GM21381 (cell line): ENCODE measurements at regions not wholly inside any gene's neighbourhood (a gene's known extent, or its start where the extent isn't known, plus 50 kb on each side); places are given as distances from the start of the nearest gene placed in this dataset.

Experiments used
- ATAC-seq: cut with Tn5 transposase; IDR thresholded peaks from one replicate; pipeline ENCODE4 v1.9.1; 2021; ENCODE audit warnings: mild to moderate bottlenecking, moderate library complexity; ENCODE audit not compliant: unreplicated experiment

- ATAC-seq = no peak
Observed at GRCh38 chr12:45585522-45586230, 143.8 kb upstream of the ARID2 start.

GRCh38 chr12:45586486-45586885, 143.0 kb upstream of the ARID2 start:
- ATAC-seq = no peak

GRCh38 chr12:45587012-45587411, 142.5 kb upstream of the ARID2 start:
- no peak for ATAC-seq

GRCh38 chr12:45587877-45588533, 141.5 kb upstream of the ARID2 start:
- ATAC-seq = no peak

DNA sequence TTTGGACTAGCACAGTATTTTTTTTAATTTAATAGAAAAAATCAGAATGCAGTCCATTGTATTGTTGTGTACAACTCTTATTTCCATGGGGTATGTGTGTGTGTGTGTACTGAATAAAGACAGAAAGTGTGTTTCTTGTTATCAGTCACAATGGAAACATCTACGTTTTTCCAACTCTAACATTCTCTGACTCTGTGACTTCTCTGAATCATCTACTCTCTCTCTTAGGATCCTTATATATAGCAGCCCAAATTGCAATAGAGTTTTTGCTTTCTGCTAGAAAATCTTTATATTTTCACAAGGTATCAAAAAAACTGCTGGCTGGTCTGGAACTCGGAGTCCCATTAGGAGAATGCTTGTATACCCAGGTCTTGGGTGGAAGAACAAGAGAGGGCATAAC, 138.9 kb upstream of the ARID2 start:
- ATAC-seq = no peak

- no peak for ATAC-seq
Observed at GRCh38 chr12:45591635-45592034, 137.9 kb upstream of the ARID2 start.

- ATAC-seq = no peak
Observed at GRCh38 chr12:45596366-45596765, 133.1 kb upstream of the ARID2 start.

GRCh38 chr12:45598336-45598735, 131.2 kb upstream of the ARID2 start:
- no peak for ATAC-seq

DNA sequence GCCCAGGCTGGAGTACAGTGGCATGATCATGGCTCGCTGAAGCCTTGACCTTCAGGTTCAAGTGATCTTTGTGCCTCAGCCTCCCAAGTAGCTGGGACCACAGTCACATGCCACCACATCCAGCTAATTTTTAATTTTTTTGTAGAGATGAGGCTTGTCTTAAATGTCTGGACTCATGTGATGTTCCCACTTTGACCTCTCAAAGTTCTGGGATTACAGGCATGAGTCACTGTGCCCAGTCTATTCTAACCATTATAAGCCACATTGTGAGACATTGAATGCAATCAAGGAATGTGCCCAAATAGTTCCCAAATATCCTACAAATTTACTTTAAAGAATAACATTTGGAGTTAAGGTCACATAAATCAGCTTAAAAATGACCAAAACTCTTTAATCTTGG, 130.7 kb upstream of the ARID2 start:
- ATAC-seq = no peak

GRCh38 chr12:45599196-45599595, 130.3 kb upstream of the ARID2 start:
- no peak for ATAC-seq

DNA sequence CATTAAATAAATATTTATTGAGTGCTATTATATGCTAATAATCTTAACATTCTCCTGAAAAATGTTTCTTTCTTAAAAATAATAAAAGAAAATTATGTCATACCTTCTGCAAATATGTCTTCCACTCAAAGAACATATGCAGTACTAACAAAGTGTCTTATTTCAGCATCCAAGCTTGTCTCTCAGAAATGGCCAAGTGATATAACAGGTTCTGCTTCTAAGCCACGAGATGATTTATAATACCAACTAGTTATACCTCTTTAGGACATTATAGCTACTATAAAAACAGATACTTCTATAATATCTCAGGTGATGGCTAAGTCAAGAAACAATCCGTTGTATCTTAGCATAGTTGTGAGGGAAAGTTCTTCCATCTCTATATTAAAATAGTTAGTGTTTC, 128.1 kb upstream of the ARID2 start:
- ATAC-seq = no peak

GRCh38 chr12:45601888-45602287, 127.6 kb upstream of the ARID2 start:
- ATAC-seq = no peak

DNA sequence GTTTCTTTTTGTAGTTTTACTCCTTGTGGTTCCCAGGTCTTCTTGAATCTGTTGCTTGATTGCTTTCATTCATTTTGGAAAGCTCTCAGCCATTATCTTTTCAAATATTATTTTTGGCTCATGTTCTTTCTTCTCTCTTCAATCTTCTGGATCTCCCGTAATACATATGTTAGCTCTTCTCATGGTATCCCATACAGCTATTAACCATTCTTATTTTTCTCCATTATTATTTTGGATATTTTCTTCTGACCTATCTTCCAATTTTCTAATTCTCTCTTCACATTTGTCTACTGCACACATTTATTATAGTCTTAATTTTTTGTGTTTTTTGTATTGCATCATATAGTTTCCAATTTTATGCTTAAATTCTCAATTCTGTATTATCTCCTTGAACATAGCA, 123.9 kb upstream of the ARID2 start:
- no peak for ATAC-seq

DNA sequence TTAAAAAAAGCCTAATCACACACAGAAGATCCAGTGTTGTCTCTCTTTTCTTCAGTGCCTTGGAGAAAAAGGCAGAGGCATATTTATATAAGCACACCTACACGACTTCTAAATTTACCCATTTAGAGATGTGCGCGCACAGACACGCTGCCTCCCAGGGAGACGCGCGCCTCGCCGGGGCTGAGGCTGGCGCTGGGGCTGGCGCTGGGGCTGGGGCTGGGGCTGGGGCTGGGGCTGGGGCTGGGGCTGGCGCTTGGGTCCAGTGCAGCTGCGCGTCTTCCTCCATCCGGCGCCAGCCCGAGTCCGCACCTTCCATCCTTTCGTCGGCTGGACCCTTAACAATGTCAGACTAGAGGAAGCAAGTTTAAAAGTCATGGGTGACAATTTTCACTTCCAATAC, 118.4 kb upstream of the ARID2 start:
- ATAC-seq = no peak

DNA sequence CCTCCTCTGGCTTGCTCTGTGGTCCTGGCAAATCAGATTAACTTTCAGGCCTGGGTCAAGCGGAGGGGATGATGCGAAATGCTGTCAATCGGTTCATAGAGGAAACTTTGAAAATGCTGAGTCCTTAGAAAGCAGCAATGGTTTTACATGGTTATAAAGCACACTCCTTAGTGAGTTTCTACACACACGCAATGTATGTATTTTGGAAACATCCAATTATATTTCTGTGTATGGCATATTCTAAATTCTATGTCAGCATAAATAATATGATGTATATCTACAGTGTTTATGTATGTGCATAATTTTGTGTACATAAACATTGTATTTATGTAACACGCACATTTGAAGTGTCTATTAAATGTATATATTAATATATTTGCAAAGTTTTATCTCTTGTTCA, 118.0 kb upstream of the ARID2 start:
- no peak for ATAC-seq

- ATAC-seq = no peak
Observed at GRCh38 chr12:45612044-45612794, 117.3 kb upstream of the ARID2 start.

- ATAC-seq = no peak
Observed at GRCh38 chr12:45613296-45613695, 116.2 kb upstream of the ARID2 start.

DNA sequence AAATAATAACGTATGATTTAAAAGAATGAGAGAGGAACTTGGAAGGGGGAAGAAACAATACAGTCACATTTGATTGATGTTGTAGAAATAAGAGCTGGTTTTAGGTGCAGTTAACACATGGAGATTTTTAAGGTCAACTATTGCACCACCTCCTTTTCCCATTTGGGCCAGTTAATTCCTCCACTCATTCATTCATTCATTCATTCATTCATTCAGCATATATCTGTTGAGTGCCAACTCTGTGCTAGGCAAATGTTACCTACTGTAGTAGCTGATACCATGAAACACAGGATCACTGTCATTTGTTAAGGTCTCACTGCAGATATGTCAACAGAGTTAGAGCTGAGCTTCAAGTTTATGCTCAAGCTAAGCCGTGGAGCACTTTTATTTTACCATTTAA, 115.7 kb upstream of the ARID2 start:
- no peak for ATAC-seq

DNA sequence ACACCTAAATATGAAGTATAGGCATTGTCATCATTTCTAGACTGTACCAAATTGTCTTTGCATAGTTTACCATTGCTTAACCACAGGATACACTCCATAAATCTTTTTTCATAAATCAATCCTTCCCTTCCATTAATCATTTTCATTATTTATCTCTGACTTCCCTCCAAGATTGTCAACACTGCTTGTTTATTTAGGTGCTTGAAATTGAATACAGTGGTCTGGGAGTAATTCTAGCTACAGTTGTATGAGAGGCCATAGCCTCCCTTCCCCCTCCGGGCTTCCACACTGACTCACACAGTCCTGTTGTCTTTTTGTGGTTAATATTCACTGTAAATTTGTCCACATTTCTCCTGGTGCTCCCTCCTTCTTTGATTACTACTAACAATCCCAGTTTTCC, 114.2 kb upstream of the ARID2 start:
- no peak for ATAC-seq

- no peak for ATAC-seq
Observed at GRCh38 chr12:45619736-45620135, 109.8 kb upstream of the ARID2 start.

DNA sequence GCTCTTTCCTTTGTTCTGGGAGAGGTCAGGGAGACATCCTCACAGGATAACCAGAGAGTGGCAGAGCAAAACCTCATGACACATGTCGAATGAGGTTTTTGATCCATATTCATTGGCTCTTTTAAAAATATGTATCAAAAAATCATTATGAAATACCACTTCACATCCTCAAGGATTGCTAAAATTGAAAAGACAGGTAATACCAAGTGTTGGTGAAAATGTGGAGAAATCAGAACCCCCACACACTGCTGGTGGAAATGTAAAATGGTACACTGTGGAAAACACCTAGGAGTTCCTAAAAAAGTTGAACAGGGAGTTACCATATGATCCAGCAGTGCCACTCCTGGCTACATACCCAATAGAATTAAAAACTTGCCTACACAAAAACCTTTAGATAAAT, 107.8 kb upstream of the ARID2 start:
- no peak for ATAC-seq
